Epithelial cell of esophagus (primary cell): ENCODE measurements at regions not wholly inside any gene's neighbourhood (a gene's known extent, or its start where the extent isn't known, plus 50 kb on each side); places are given as distances from the start of the nearest gene placed in this dataset.

Experiments used
- DNase-seq: peaks from one replicate; pipeline ENCODE4 v3.0.0; 2010; ENCODE audit warnings: low read depth
- H3K4me3 ChIP-seq: 2 replicates; pipeline ENCODE4 v1.5.1; 2011; ENCODE audit warnings: mild to moderate bottlenecking, low read length, control low read depth
- CTCF ChIP-seq: IDR thresholded peaks from 2 replicates; pipeline ENCODE4 v1.5.1; 2011; ENCODE audit warnings: low read depth, mild to moderate bottlenecking, low read length, control low read depth, inconsistent platforms; ENCODE audit not compliant: insufficient read depth; ENCODE audit errors: missing control alignments

- H3K4me3 ChIP-seq = no peak overlapping the region
- DNase-seq = peak; percentile 39
- no peak for TF ChIP-seq CTCF
Measured at GRCh38 chr1:19011845-19012231, 55.4 kb upstream of the IFFO2 start.

- no peak for TF ChIP-seq CTCF
- no peak overlapping the region for H3K4me3 ChIP-seq
- DNase-seq = peak; percentile 98
Measured at GRCh38 chr1:19010995-19011844, 54.7 kb upstream of the IFFO2 start.

- no peak for TF ChIP-seq CTCF
- no peak for DNase-seq
- no peak overlapping the region for H3K4me3 ChIP-seq
Measured at GRCh38 chr1:19010503-19010902, 54.0 kb upstream of the IFFO2 start.

GRCh38 chr1:19009882-19010321 is 53.4 kb upstream of the IFFO2 start:
- DNase-seq = peak; percentile 79
- TF ChIP-seq CTCF = no peak
- no peak overlapping the region for H3K4me3 ChIP-seq

- DNase-seq = no peak
Measured at GRCh38 chr1:19009126-19009881, 52.8 kb upstream of the IFFO2 start.

More at GRCh38 chr1:19009126-19009881, 52.8 kb upstream of the IFFO2 start:
- TF ChIP-seq CTCF = no peak
- H3K4me3 ChIP-seq = no peak overlapping the region
